GDM1 (cell line): ENCODE measurements at regions not wholly inside any gene's neighbourhood (a gene's known extent, or its start where the extent isn't known, plus 50 kb on each side); places are given as distances from the start of the nearest gene placed in this dataset.
"Not testable (repeated sequence)": the region's sequence is repeated elsewhere in the genome, so short reads cannot be mapped to it uniquely, and the experiment has no call there.

Source experiments
- DNase-seq: peaks from one replicate; lab custom pipeline; 2025; lab: John Stamatoyannopoulos, UW

DNA sequence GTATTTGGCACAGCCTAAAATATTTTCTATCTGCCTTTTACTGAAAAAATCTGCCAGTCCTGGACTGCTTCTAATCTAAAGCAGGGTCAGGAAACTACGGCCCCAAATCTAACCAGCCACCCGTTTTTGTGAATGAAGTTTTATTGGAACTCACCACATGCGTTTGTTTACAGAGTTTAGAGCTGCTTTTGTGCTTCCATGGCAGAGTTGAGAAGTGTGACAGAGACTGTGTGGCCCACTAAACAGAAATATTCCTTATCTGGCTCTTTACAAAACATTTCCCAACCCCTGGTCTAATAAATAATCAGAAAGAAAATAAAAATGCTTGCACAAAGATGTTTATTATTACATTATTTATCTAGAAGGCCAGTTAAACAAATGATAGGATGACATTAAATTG lies 110.2 kb downstream of the COPRS start:
- DNase-seq: no peak

DNA sequence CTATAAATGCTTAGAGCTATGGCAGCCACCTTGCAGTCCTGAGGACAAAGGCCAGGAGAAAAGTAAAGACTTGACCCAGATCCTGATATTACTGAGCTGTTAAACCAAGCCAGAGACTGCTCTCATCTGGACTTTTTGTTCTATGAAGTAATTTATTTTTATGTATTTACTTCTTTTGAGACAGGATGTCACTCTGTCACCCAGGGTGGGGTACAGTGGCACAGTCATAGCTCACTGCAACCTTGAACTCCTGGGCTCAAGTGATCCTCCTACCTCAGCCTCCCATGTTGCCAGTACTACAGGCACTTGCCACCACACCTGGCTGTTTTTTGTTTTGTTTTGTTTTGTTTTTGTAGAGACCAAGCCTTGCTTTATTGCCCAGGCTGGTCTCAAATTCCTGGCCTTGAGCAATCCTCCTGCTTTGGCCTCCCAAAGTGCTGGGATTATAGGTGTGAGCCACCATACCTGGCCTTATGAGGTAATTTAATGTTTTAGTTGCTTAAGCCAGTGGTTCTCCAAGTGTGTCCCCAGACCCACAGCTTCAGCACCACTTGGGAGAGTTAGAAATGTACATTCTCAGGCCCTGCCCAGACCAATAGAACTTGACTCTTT lies 112.1 kb downstream of the COPRS start:
- DNase-seq: no peak

DNA sequence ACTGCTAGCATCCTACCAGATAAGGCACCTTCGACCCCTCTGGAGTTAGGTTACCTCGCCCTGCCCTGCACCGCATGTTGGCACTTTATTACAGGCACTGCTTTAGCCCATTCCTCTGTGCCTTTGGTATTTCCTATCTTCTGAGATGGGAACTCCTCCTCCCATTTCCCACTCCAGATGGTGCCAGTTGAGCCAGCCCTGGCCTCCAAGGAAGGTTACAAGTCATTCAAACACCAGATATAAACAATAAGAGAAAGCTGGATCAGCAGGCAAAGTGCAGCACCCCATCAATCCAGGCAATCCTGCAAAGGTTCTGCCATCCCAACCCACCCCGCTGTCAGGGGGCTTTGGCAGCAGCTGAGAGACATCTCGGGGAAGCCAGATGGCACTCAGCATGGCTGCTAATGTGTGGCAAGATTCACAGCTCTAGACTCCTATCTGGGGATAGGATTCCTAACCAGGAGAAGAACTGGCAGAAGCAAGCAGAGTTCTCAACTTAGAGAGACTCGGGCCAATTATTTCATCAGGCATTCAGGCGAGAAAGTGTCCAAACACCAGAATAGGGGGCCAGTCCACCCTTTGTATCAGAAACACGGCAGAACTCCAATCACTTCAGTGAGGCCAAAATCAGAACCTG lies 113.0 kb downstream of the COPRS start:
- DNase-seq: no peak

DNA sequence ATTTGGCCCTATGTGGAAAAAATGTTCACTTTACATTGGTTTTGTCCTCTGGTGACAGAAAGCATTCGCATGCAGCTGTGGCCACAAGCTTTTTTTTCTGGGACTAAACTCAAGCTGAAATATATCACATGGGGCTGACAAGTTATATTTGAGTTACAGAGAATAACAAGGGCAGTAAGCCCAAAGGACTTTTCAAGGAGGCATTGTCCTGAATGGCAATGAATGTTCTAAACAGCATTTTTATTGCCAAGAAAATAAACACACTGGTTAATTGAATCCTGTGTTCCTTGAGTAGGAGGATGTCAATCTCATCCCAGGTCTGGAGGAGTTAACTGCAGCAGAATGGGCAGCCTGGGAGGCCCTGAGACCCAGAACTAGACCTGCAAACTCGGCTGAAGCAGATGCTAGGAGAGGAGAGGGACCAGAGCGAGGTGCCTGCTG lies 114.5 kb downstream of the COPRS start:
- no peak for DNase-seq

DNA sequence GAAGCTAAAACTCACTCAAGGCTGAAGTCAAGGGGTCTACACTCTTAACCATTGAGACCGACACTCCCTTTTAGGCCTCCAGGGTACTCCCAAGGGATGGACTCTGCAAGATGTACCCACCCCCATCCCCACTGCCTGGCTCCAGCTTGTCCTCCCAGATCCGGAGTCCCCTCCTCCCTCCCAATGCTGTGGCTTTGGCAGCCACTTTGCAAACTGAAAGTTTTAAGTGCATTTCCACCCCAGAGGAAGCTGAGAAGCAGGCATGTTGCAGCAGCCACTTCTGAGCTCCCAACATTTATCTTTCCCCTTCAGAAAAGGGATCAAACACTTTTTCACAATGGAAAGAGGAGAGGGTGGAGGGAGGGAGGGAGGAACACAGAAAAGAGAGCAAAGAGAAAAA lies 115.2 kb downstream of the COPRS start:
- peak; percentile 36 for DNase-seq

DNA sequence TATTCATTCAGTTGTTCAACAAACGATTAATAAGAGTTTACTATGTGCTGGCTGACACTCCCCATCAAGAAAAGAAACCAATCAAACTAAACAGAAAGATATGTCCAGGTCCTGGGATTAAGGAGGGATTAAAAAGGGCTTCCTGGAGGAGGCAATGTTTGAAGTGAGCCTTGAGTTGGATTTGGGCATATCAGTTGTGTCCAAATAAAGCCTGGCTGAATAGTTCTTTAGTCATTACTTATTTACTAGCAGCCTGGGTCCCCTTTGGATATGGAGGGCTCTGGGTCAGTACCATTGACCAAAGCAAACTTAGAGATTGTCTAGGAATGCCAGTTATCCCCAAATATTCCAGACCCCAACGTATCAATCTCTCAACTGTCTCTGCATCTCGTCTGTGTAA lies 117.7 kb downstream of the COPRS start:
- DNase-seq: no peak

DNA sequence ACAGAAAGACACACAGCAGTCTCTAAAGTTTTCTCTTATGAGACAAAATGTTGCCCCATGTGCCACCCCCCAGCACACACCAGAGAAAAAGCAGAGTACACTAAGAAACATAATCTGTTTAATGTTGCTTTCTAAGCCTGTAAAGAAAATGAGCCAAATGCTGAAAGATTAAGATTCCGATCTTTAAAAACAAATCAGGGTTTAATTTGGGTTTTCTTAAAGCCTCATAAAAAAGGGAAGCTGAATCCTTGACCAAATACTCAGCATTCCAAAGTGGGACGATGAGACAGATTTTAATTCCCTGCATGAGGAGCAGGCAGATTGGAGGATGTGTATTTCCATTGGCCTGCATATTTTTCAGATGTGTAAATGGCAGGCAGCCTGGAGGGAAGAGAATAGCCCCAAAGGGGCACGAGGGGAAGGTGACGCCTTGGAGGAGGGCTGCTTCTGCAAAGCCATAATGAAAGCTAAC lies 118.4 kb downstream of the COPRS start:
- no peak for DNase-seq

DNA sequence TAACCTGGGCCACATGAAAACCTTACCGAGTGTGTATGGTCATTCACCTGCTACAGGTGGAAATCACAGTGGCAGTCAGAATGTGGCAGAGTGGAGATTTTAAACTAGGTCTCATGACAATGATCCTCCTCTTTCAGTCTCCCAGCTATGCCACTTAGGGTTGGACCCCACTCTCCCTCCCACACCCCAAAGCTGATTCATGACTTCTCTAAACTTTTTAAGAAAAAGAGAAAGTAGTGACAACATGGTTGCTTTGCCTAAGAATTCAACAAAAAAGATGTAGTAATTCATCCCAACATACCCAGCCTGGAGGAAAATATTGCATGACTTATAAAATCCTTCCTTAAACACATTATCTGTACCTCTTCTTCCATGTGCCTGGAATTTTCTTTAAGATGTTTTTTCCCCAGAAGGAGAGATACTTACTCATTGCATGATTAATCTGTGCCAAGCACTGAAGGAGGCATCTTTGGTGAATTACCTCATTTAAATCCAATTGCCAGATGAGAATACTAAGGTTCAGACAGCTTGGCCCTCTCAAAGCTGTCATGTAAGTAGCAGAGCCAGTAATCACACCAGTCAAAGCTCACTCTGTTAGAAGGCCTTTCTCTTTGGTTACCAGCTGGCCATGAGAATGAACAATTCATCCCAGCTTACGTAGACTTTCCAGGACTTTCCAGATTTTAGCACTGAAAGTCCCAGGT lies 119.9 kb downstream of the COPRS start:
- DNase-seq: no peak

DNA sequence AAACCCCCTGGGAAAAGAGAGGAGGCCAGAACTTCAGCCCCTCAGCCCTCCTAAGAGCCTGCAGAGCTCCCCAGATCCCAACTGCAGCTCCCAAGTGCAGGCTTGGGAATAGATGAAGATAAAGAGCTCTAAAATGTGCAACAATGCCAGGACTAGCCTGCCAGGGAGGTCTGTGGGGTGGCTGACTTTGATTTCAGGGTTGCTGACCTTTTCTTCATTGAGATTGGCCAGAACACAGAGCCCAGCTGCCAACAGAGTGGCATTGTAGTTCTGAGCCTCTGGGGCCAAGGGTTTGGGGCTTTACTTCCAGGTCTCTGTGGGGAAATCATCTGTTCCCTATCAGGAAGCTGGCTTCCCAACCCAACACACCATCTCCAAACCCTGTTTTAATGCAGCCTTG lies 120.6 kb downstream of the COPRS start:
- no peak for DNase-seq

DNA sequence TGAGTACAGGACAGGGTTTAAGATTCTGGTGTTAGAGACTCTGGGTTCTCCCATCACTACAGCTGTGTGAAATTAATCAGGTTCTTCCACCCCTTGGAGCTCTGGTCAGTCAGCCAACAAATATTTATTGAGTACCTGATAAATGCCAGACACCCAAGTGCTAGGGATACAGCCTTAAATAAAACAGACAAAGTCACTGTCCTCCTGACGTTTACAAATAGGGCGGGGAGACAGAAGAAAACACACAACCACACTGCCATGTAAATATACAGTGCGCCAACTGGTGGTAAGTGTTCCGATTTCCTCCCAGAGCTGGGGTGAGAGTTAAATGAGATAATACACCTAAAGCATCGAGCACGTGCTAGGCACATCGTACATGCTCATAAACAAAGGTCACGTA lies 121.0 kb downstream of the COPRS start:
- no peak for DNase-seq

DNA sequence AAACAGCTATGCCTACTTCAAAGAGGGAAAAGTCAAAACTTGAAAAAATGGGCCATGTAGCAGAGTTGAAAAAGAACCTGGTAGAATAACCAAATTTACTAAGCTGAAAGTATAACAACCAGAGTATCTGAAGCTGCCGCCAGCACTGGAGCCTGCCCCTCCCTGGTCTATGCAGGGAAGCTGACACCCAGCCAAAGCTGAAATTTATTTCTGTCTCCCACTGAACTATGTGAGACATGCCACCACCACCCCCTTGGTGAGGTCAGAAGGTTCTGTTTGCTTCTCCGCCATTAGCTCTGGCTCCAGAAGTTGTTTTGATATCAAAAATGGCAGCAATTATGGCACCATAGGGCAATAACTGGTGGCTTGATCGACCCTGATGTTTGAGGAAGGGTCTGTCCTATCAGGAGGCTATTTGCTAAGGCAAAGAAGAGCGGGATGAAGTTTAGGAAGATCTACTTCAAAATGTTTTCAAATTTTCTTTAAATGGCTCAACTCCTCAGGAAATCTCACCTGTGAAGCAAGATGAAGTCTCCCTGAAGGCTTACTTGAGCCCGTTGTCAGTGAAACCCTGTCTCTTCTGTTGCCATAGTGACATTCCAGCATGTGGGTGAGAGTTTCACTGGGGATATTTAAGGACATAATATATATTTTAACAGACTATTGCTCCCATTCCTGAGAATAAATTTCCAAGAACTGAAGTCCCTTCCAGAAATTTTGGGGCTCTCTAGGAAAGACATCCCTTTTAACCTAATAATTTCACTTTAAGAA lies 122.0 kb downstream of the COPRS start:
- DNase-seq: no peak

DNA sequence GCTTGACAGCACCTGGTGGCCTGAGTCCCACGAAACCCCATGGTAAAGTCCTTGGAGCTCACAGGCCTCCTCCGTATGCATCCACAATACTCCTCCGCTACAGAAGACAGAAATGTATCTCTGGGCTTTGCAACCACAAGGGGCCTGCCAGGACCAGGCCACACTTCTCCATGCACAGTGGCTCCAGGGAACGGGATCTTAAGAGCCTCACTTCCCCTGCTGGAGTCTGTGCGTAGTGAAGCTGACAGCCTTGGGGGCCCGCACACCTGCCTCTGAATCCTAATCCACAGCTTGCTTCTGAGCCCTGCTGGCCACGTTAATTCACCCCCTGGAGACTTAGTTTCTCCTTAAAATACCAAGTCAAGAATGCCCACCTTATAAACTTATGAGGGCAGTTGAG lies 125.7 kb downstream of the COPRS start:
- no peak for DNase-seq

DNA sequence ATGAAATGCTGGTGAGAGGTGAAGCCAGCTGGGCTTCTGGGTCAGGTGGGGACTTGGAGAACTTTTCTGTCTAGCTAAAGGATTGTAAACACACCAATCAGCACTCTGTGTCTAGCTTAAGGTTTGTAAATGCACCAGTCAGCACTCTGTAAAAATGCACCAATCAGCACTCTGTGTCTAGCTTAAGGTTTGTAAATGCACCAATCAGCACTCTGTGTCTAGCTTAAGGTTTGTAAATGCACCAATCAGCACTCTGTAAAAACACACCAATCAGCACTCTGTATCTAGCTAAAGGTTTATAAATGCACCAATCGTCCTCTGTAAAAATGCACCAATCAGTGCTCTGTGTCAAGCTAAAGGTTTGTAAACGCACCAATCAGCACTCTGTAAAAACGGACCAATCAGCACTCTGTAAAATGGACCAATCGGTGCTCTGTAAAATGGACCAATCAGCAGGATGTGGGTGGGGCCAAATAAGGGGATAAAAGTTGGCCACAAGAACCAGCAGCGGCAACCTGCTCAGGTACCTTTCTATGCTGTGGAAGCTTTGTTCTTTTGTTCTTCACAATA lies 127.4 kb downstream of the COPRS start:
- not testable (repeated sequence) for DNase-seq

DNA sequence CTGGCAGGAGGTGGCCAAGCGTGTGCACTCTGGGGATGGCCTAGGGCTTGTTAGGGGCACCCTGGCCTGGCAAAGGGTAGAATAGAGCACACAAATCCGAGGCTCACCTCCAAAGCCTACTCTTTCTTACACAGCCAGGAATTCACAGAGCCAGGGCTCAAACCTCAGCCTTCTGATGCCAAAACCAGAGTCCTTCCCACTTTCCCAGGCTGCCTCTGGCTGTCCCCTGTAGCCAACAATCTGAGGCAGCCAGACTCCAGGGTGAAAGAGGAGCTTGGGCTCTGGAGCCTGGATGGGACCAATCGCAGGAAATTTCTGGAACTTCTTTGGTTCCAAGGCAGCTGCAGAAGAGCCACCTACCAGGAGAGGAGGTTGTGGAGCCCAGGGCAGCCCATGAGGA lies 127.9 kb downstream of the COPRS start:
- no peak for DNase-seq

DNA sequence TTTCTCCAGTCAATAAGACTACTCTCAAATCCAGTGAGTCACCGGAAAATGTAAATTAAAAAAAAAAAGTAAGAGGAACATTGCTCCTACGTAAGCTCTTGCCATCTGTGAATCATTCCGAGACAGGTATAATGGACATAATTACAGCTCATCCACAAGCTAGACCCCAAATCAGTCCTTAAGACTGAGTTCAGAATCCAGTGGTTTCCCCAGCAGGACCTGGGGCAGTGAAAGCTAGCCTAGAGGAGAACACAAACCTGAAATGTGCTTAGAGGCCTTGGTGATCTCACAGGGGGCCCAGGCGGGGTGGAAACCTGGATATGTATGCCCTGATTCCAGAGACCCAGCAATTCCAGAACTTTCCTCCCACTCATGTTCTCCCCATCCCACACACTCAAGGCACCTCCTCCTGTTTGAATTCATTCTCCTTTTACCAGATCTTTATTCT lies 132.0 kb downstream of the COPRS start:
- no peak for DNase-seq

DNA sequence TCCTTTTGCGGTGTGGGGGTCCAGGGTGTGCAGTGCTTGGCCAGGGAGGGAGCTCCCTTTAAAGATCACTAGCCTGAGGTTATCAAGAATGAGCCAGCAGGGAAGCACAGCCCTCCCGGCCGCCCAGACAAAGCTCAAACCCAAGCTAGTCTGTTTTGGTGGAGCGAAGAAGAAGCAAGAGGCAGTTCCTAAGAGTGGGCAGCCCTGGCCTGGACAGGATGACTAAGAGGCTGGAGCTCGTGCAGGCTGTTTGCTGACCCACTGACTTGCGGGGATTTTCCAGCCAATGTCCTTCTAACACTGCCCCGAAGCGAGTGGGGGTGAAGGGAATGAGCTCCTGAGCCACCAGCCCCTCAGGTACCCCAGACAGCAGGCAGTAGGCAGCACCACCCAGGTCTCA lies 134.4 kb downstream of the COPRS start:
- DNase-seq: no peak

DNA sequence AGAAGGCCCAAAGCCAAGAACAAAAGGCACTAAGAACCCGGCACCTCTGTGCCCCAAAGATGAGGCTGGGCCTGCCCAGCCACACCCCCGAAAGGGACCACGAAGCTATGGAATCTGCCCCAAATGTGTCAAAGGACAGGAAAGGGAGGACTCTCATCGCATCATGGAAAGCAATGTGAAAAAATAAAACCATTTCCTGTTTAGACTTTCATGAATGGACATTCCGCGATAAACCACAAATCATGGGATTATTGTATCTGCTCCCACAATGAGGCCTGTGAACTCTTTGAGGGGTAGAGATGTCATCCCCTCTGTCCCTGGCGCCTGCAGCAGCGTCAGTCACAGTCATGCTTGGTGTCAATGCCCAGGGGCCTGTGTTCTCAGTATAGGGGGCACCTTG lies 135.0 kb downstream of the COPRS start:
- DNase-seq: no peak

DNA sequence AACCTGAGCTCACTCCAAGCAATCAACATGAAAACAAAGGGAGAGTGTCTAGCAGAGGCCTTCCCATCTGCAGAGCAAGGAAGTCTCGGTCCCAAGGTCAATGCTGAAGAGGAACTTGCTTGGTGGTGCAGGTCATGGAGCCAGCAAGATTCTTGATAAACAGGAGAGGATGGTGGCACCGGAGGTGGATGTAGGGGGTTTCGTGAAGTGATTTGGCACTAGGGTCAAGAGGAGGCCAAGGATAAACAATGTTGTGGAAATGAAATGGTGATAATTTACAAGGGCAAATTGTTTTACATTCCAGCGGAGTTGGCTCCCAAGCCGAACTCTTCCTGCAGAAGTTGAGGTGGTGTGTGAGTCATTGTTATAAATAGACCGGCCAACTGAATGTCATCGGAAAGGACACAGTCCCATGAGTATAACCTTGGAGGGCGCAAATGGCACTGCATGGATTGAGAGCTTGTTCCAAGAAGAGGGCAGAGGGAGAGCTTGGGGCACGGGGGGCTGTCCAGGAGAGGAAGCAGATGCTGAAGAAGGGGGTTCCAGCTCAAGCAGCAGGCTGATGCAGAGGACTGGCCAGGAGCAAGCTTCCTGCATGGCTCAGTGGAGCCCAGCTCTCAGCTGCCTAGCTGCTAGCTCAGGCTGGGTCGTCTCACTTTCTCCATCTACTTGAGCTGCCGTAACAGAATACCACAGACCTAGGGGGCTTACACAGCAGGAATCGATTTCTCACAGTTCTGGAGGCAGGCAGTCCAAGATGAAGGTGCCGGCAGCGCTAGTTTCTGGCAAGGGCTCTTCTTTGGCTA lies 136.6 kb downstream of the COPRS start:
- no peak for DNase-seq

DNA sequence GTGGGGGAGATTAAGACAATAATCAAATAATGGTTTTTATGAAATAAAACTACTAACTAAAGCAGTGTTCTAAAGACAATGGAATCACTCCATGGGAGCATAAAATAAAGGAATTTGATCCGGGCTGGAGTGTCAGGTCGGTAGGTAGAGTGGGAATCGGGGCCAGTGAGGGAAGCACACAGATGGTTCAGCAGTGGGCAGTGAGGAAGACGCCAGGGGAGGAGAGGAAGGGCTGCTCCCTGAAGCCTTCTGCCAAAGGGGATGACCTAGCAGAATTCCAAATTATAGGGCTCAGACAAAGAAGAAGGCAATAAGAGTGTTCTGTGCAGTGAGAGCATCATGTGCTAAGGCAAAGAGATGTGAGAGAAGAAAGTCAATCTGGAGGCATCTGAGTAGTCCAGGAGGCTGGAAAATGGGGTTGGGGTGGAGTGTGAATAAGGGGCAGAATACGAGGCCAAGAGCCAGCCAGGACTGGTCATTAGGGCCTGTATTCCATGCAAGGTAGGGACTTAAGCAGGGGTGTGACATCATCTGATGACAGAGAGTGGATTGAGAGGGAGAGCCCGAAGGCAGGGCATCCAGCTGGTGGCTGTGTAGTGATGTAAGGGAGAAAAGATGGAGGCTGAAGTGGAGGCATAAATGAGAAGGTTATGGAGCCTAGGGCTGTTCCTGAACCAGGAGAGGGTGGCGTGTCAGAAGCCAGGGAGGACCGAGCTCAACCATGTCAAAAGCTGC lies 137.6 kb downstream of the COPRS start:
- no peak for DNase-seq

DNA sequence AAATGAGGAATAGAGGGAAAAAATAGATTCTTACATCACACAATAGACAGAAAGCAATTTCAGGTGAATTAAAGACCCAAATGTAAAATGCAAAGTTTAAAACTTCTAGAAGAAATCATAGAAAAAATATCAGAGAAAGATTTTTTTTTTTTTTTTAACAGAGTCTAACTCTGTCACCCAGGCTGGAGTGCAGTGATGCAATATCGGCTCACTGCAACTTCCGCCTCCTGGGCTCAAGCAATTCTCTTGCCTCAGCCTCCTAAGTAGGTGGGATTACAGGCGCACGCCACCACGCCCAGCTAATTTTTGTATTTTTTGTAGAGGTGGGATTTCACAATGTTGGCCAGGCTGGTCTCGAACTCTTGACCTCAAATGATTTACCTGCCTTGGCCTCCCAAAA lies 141.8 kb downstream of the COPRS start:
- not testable (repeated sequence) for DNase-seq

DNA sequence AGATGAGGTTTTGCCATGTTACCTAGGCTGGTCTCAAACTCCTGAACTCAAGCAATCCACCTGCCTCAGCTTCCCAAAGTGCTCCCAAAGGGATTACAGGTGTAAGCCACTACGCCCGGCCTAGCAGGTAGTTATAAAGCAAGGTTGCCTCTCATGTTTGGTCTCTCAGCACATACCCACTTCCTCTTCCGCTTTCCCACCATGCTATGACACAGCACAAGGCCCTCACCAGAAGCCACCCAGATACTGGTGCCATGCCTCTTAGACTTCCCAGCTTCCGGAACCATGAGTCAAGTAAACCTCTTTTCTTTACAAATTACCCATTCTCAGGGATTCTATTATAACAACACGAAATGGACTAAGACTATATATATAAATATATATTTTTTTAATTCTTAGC lies 143.6 kb downstream of the COPRS start:
- DNase-seq: peak; percentile 36
